Large intestine (tissue), 3 donors: ENCODE measurements at regions not wholly inside any gene's neighbourhood (a gene's known extent, or its start where the extent isn't known, plus 50 kb on each side); places are given as distances from the start of the nearest gene placed in this dataset.
"Not testable (repeated sequence)": the region's sequence is repeated elsewhere in the genome, so short reads cannot be mapped to it uniquely, and the experiment has no call there.

Experiments
- DNase-seq, 2 donors: peaks; one replicate each; pipeline versions ENCODE4 v3.0.0 to v3.0.0-alpha.2; 2013
- H3K27ac ChIP-seq: one replicate; pipeline ENCODE4 v1.5.1; 2013; ENCODE audit warnings: low read length
- H3K27me3 ChIP-seq: 2 replicates; pipeline ENCODE4 v1.6.1; 2013; ENCODE audit warnings: low read length; ENCODE audit not compliant: control insufficient read depth, insufficient read depth
- H3K36me3 ChIP-seq: 2 replicates; pipeline ENCODE4 v1.6.1; 2013; ENCODE audit warnings: low read length; ENCODE audit not compliant: control insufficient read depth, insufficient read depth
- H3K4me1 ChIP-seq: one replicate; pipeline ENCODE4 v1.6.1; 2013; ENCODE audit warnings: low read length; ENCODE audit not compliant: control insufficient read depth, insufficient read depth
- H3K4me3 ChIP-seq: one replicate; pipeline ENCODE4 v1.5.1; 2013; ENCODE audit warnings: low read length
- H3K9me3 ChIP-seq: one replicate; pipeline ENCODE4 v1.6.1; 2013; ENCODE audit warnings: mild to moderate bottlenecking, low read depth, low read length, moderate library complexity; ENCODE audit not compliant: control insufficient read depth
- WGBS: methylation state at CpG from one replicate; pipeline ENCODE4 v1.1.5; 2013; ENCODE audit warnings: low lambda C conversion rate; ENCODE audit not compliant: insufficient coverage; 5-methylcytosine and 5-hydroxymethylcytosine counted together

DNA sequence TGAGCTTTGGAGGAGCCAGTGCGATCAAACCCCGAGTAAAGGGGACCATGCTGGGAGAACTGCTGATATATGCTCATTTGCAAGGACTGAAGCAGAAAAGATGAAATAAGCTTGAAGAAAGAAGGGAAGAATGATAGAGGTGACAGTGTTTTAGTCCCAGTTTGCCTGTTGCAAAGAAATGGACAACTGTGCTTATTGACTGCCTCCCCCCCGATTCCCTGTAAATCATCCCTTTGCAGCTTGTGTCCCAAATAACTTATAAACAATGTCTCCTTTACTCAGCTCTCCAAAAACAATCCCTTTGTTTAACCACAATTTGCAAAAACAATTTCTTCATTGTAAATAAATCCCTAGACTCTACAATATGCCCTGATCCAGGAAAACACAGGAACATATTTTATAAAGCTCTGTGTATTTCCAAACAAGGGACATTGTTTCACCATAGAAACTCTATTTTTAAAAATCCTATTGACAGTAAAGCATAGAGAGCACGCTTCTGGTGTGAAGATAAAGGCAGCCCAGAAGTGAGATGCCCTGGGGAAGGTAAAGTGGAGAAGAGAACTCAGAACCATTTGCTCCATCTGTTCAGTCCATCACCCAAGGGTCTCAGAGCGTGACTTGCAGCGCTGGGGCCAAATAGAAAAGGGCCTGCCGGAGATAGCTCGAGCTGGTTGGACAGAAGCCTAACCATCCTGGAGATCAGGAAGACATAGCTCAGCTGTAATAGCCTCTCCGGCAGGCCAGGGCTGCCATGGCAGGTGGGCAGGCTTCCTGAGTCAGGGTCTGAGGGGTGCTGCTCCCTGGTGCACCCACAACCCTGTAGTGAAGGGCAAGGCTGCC, 280.5 kb downstream of the WDR11 start:
- Histone ChIP-seq H3K9me3 (no peaks in the 10 kb centered on the region), H3K36me3 (no peaks in the 10 kb centered on the region), H3K4me1 (no peaks in the 10 kb centered on the region), H3K4me3 (no peak overlapping the region), H3K27me3 (no peaks in the 10 kb centered on the region), H3K27ac (no peak overlapping the region)
- DNase-seq: no peak
- WGBS: no CpG with 5 or more reads among the region's 9 CpGs

GRCh38 chr10:121132273-121132672, 281.1 kb downstream of the WDR11 start:
- no peaks in the 10 kb centered on the region for H3K9me3 ChIP-seq
- no CpG with 5 or more reads among the region's 1 CpG for WGBS
- H3K36me3 ChIP-seq: no peaks in the 10 kb centered on the region
- DNase-seq: no peak
- no peaks in the 10 kb centered on the region for H3K27me3 ChIP-seq
- H3K4me1 ChIP-seq: no peaks in the 10 kb centered on the region
- no peak overlapping the region for H3K4me3 ChIP-seq
- no peak overlapping the region for H3K27ac ChIP-seq

- Histone ChIP-seq H3K4me1 (no peaks in the 10 kb centered on the region), H3K4me3 (no peak overlapping the region), H3K27me3 (no peaks in the 10 kb centered on the region), H3K27ac (no peak overlapping the region), H3K9me3 (no peaks in the 10 kb centered on the region), H3K36me3 (no peaks in the 10 kb centered on the region)
- WGBS: no CpG with 5 or more reads among the region's 7 CpGs
- no peak for DNase-seq
These were observed 282.7 kb downstream of the WDR11 start for GRCh38 chr10:121133901-121134300.

GRCh38 chr10:121134711-121135110, 283.5 kb downstream of the WDR11 start:
- Histone ChIP-seq H3K4me3 (no peak overlapping the region), H3K4me1 (no peaks in the 10 kb centered on the region), H3K27me3 (no peaks in the 10 kb centered on the region), H3K36me3 (no peaks in the 10 kb centered on the region), H3K27ac (no peak overlapping the region), H3K9me3 (no peaks in the 10 kb centered on the region)
- no peak for DNase-seq
- WGBS: no CpG with 5 or more reads among the region's 1 CpG

GRCh38 chr10:121135512-121135911, 284.4 kb downstream of the WDR11 start:
- Histone ChIP-seq H3K27me3 (no peaks in the 10 kb centered on the region), H3K4me1 (no peaks in the 10 kb centered on the region), H3K27ac (no peak overlapping the region), H3K4me3 (no peak overlapping the region), H3K9me3 (no peaks in the 10 kb centered on the region), H3K36me3 (no peaks in the 10 kb centered on the region)
- no CpG with 5 or more reads among the region's 4 CpGs for WGBS
- DNase-seq: no peak

- no peaks in the 10 kb centered on the region for H3K27me3 ChIP-seq
- no peak for DNase-seq
- 100% methylated on average over 1 of the region's 1 CpG for WGBS
- H3K27ac ChIP-seq: no peak overlapping the region
- H3K4me3 ChIP-seq: no peak overlapping the region
- no peaks in the 10 kb centered on the region for H3K36me3 ChIP-seq
- H3K4me1 ChIP-seq: no peaks in the 10 kb centered on the region
- H3K9me3 ChIP-seq: no peaks in the 10 kb centered on the region
These were observed 286.4 kb downstream of the WDR11 start for GRCh38 chr10:121137533-121137932.

- no peaks in the 10 kb centered on the region for H3K36me3 ChIP-seq
- no peaks in the 10 kb centered on the region for H3K9me3 ChIP-seq
- 93% methylated on average over 4 of the region's 13 CpGs for WGBS
- no peak overlapping the region for H3K27ac ChIP-seq
- no peak for DNase-seq
- H3K4me3 ChIP-seq: no peak overlapping the region
- H3K4me1 ChIP-seq: no peaks in the 10 kb centered on the region
- H3K27me3 ChIP-seq: no peaks in the 10 kb centered on the region
These were observed 287.1 kb downstream of the WDR11 start for GRCh38 chr10:121138112-121138860.

GRCh38 chr10:121138918-121139317, 287.8 kb downstream of the WDR11 start:
- Histone ChIP-seq H3K9me3 (no peaks in the 10 kb centered on the region), H3K36me3 (no peaks in the 10 kb centered on the region), H3K4me3 (no peak overlapping the region), H3K4me1 (no peaks in the 10 kb centered on the region), H3K27ac (no peak overlapping the region), H3K27me3 (no peaks in the 10 kb centered on the region)
- DNase-seq: no peak
- 100% methylated on average over 3 of the region's 4 CpGs for WGBS

GRCh38 chr10:121145802-121146395, 294.7 kb downstream of the WDR11 start:
- not testable (repeated sequence) for H3K27me3 ChIP-seq, H3K4me1 ChIP-seq, H3K36me3 ChIP-seq, H3K27ac ChIP-seq, H3K9me3 ChIP-seq, H3K4me3 ChIP-seq, DNase-seq
- WGBS: no CpG with 5 or more reads among the region's 2 CpGs

DNA sequence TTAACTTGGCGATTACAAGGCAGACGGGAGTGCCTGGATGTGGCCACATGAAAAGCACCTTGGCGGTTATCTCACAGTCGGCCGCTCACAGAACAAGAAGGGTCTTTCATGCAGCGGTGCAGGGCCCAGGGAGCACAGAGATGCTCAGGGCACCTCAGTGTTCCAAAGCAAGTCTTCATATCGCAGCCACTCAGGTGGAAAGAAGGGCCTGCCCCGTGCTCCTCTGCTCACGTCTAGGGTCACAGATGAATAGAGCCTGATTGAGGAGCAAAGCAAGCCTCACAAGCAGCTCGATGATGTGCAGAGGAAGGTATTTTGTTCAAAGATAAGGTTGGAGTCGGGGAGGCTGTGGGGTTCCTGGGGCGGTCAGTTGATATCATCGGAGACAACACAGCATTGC, 297.8 kb downstream of the WDR11 start:
- WGBS: no CpG with 5 or more reads among the region's 13 CpGs

More for the DNA sequence above, 297.8 kb downstream of the WDR11 start:
- no peaks in the 10 kb centered on the region for H3K4me1 ChIP-seq
- no peaks in the 10 kb centered on the region for H3K9me3 ChIP-seq
- H3K27ac ChIP-seq: no peak overlapping the region
- no peak overlapping the region for H3K4me3 ChIP-seq
- no peak for DNase-seq
- no peaks in the 10 kb centered on the region for H3K36me3 ChIP-seq
- H3K27me3 ChIP-seq: no peaks in the 10 kb centered on the region
